HCT116 (cell line): ENCODE measurements at regions not wholly inside any gene's neighbourhood (a gene's known extent, or its start where the extent isn't known, plus 50 kb on each side); places are given as distances from the start of the nearest gene placed in this dataset.

Experiments
- ATAC-seq: fragments of 200-7000 bp; cut with Tn5 transposase; 2 replicates; pipeline ENCODE4 v1.9.1; 2020; ENCODE audit warnings: mild to moderate bottlenecking, moderate library complexity
- BruUV-seq: library from RNA; stranded (reverse); fragments of 400-500 nt; replicated peaks from 2 replicates; lab custom pipeline; 2021; lab: Mats Ljungman, UMichigan
- CTCF ChIA-PET: fragments of 300-600 bp; sonication (Branson Sonifier 250); formaldehyde crosslinking; loops from one replicate; lab custom pipeline; 2021; ENCODE audit warnings: antibody characterized with exemption; lab: Charles Lee
- POLR2A ChIA-PET: fragments of 300-600, 350-600 bp; sonication (Branson Sonifier 250); formaldehyde crosslinking; loops from one replicate; lab custom pipeline; 2021; ENCODE audit warnings: antibody characterized with exemption; lab: Charles Lee
- RAD21 ChIA-PET, 2 experiments: fragments of 300-600 bp; sonication (Branson Sonifier 250); formaldehyde crosslinking; loops; one replicate each; lab custom pipeline; 2023; ENCODE audit warnings: low total read pairs in 2 of 2; ENCODE audit not compliant: uncharacterized antibody in 2 of 2, unreplicated experiment in 2 of 2, low non-redundant PET in 1 of 2; lab: Charles Lee
- DNase-seq: peaks from one replicate; pipeline ENCODE4 v3.0.0-alpha.2; 2010; ENCODE audit warnings: low read depth, low spot score
- H2AFZ ChIP-seq: fragments of 200-600 bp; shearing (Covaris generic), sonication (generic); 2 replicates; pipeline ENCODE4 v1.6.1; 2017; ENCODE audit warnings: low read depth, mixed run types, mixed read lengths, antibody characterized with exemption, low read length; ENCODE audit not compliant: poor library complexity, severe bottlenecking
- H3K27ac ChIP-seq: 2 replicates; pipeline ENCODE4 v1.5.1; 2012; ENCODE audit warnings: low read depth, low read length
- H3K27me3 ChIP-seq: fragments of 200-600 bp; sonication (generic); 2 replicates; pipeline ENCODE4 v1.6.1; 2016; ENCODE audit warnings: mixed run types, low read length, mixed read lengths; ENCODE audit not compliant: insufficient read depth
- H3K36me3 ChIP-seq, 2 experiments: fragments of 200-500 bp in 1 of 2; fragments of 200-600 bp in 1 of 2; sonication (Bioruptor generic) in 1 of 2; sonication (generic) in 1 of 2; 2 replicates each; pipeline versions ENCODE4 v1.5.1 to v1.6.1; 2014 to 2016; ENCODE audit warnings: low read length in 2 of 2, inconsistent platforms in 1 of 2, mixed read lengths in 1 of 2, mixed run types in 1 of 2; ENCODE audit not compliant: insufficient read depth in 2 of 2, control insufficient read depth in 1 of 2
- H3K4me1 ChIP-seq, 2 experiments: fragments of 200-600 bp in 1 of 2; sonication (generic) in 1 of 2; 2 replicates each; pipeline versions ENCODE4 v1.5.1 to v1.6.1; 2012 to 2017; ENCODE audit warnings: low read length in 2 of 2, inconsistent platforms in 1 of 2, mild to moderate bottlenecking in 1 of 2, mixed read lengths in 1 of 2, mixed run types in 1 of 2, moderate library complexity in 1 of 2; ENCODE audit not compliant: insufficient read depth in 2 of 2, control insufficient read depth in 1 of 2
- H3K4me2 ChIP-seq: fragments of 200-600 bp; sonication (generic); 2 replicates; pipeline ENCODE4 v1.6.1; 2017; ENCODE audit warnings: mixed run types, low read length, mixed read lengths
- H3K4me3 ChIP-seq, 2 experiments: fragments of 200-600 bp in 1 of 2; sonication (generic) in 1 of 2; replicated peaks in 1 of 2; 2 replicates each; pipeline ENCODE4 v1.5.1; 2011 to 2016; ENCODE audit warnings: low read length in 2 of 2, control low read depth in 1 of 2, low read depth in 1 of 2, mild to moderate bottlenecking in 1 of 2, mixed read lengths in 1 of 2, mixed run types in 1 of 2
- H3K79me2 ChIP-seq: fragments of 200-600 bp; sonication (generic); 2 replicates; pipeline ENCODE4 v1.6.1; 2017; ENCODE audit warnings: mild to moderate bottlenecking, mixed run types, low read length, moderate library complexity, mixed read lengths; ENCODE audit not compliant: insufficient read depth
- H3K9ac ChIP-seq: fragments of 200-600 bp; sonication (generic); 2 replicates; pipeline ENCODE4 v1.6.1; 2016; ENCODE audit warnings: low read length, mixed read lengths
- H3K9me2 ChIP-seq: fragments of 200-600 bp; sonication (generic), shearing (Covaris generic); 2 replicates; pipeline ENCODE4 v1.6.1; 2017; ENCODE audit warnings: mixed run types, mild to moderate bottlenecking, moderate library complexity; ENCODE audit not compliant: insufficient read depth
- H3K9me3 ChIP-seq, 2 experiments: fragments of 200-500 bp in 1 of 2; fragments of 200-600 bp in 1 of 2; sonication (Bioruptor generic) in 1 of 2; sonication (generic) in 1 of 2; 2 replicates each; pipeline ENCODE4 v1.6.1; 2014 to 2017; ENCODE audit warnings: low read length in 2 of 2, mixed read lengths in 2 of 2, inconsistent platforms in 1 of 2, low read depth in 1 of 2, mild to moderate bottlenecking in 1 of 2, mixed run types in 1 of 2, moderate library complexity in 1 of 2; ENCODE audit not compliant: control insufficient read depth in 1 of 2, insufficient read depth in 1 of 2
- H4K20me1 ChIP-seq: fragments of 200-600 bp; sonication (generic), shearing (Covaris generic); 2 replicates; pipeline ENCODE4 v1.6.1; 2017; ENCODE audit warnings: mixed run types, mild to moderate bottlenecking, moderate library complexity; ENCODE audit not compliant: insufficient read depth
- CBX3 ChIP-seq: IDR thresholded peaks from 2 replicates; pipeline ENCODE4 v1.6.1; 2012; ENCODE audit warnings: low read depth
- EGR1 ChIP-seq: IDR thresholded peaks from 2 replicates; pipeline ENCODE4 v1.6.1; 2012; ENCODE audit warnings: low read depth
- ELF1 ChIP-seq: IDR thresholded peaks from 2 replicates; pipeline ENCODE4 v1.6.1; 2012; ENCODE audit warnings: low read depth, borderline replicate concordance
- EZH2 ChIP-seq: fragments of 200-600 bp; sonication (generic); IDR thresholded peaks from 2 replicates; pipeline ENCODE4 v1.6.1; 2017; ENCODE audit warnings: antibody characterized with exemption, mixed run types
- FOSL1 ChIP-seq: IDR thresholded peaks from 2 replicates; pipeline ENCODE4 v1.6.1; 2012; ENCODE audit warnings: low read depth
- JUND ChIP-seq: IDR thresholded peaks from 2 replicates; pipeline ENCODE4 v1.6.1; 2012
- POLR2A ChIP-seq: IDR thresholded peaks from 2 replicates; pipeline ENCODE4 v1.7.0; 2011; ENCODE audit warnings: borderline replicate concordance; ENCODE audit not compliant: insufficient read depth, insufficient read length; ENCODE audit errors: extremely low read depth
- POLR2AphosphoS5 ChIP-seq: IDR thresholded peaks from 2 replicates; pipeline ENCODE4 v1.6.1; 2011; ENCODE audit warnings: mild to moderate bottlenecking, low read depth, low read length, moderate library complexity
- RAD21 ChIP-seq: IDR thresholded peaks from 2 replicates; pipeline ENCODE4 v1.6.1; 2012; ENCODE audit warnings: low read depth, mild to moderate bottlenecking
- SIN3A ChIP-seq: IDR thresholded peaks from 2 replicates; pipeline ENCODE4 v1.6.1; 2012; ENCODE audit warnings: low read depth
- ZFX ChIP-seq: fragments of 450-650 bp; IDR thresholded peaks from 2 replicates; pipeline ENCODE4 v1.6.1; 2017
- ZNF274 ChIP-seq: fragments of 200-500 bp; sonication (Bioruptor generic); IDR thresholded peaks from 2 replicates; pipeline ENCODE4 v1.6.1; 2014; ENCODE audit warnings: mild to moderate bottlenecking, low read depth, low read length, inconsistent platforms
- intact Hi-C: fragments of 100-400 bp; cut with micrococcal nuclease; formaldehyde crosslinking; loops from 2 replicates; pipeline ENCODE4 v1.10.0; 2022
- TF ChIP-seq, protein P1 (sequence below), 3 experiments: fragments of 200-600 bp in 1 of 3; sonication (generic) in 1 of 3; IDR thresholded peaks in 2 of 3; conservative IDR thresholded peaks in 1 of 3; 2 replicates each; pipeline ENCODE4 v1.5.1; 2012 to 2017; ENCODE audit warnings: low read depth in 2 of 3, low read length in 2 of 3, antibody characterized with exemption in 1 of 3, borderline replicate concordance in 1 of 3, control low read depth in 1 of 3, mild to moderate bottlenecking in 1 of 3, mixed read lengths in 1 of 3, mixed run types in 1 of 3, moderate library complexity in 1 of 3; ENCODE audit not compliant: insufficient read depth in 1 of 3
- TF ChIP-seq, protein P2 (sequence below): IDR thresholded peaks from 2 replicates; pipeline ENCODE4 v1.6.1; 2012
- TF ChIP-seq, protein P3 (sequence below): IDR thresholded peaks from 2 replicates; pipeline ENCODE4 v1.6.1; 2012; ENCODE audit warnings: low read depth

DNA sequence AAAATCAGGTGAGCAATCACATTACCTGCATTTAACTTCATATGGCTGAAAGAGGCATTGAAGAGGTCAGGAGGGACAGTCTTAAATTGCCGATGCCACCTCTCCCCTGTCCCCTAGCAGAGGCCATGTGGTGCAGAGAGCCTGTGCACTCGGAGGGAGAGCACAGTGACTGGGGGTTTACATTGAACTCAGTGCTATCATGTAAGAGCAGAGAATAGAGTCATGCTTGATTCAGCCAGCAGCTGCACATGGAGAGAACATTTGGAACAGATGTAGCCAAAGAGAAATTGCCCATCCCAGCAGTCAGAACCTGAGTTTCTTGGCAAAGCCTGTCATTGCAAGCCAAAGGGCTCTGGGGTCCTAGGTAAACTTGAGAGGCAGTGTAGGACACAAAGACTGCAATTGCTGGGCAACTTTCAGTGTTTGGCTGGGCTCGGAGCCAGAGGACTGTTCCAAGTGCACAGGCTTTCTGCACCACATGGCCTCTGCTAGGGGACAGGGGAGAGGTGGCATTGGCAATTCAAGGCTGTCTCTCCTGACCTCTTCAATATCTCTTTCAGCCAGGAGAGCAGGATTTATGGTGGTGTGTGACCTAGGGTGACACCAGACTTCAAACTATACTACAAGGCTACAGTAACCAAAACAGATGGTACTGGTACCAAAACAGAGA, 267.1 kb downstream of the REEP3 start:
- ATAC-seq (no peak), DNase-seq (no peak)
- RAD21 ChIA-PET = no interaction called here
- POLR2A ChIA-PET = no interaction called here
- H3K4me3 ChIP-seq = no peak overlapping the region
- H3K79me2 ChIP-seq = no peaks in the 10 kb centered on the region
- CTCF ChIA-PET = no interaction called here
- H3K9me2 ChIP-seq = no peaks in the 10 kb centered on the region
- no peaks in the 10 kb centered on the region for H3K9me3 ChIP-seq
- H3K27ac ChIP-seq = no peak overlapping the region
- no peak overlapping the region for H3K9ac ChIP-seq
- no peaks in the 10 kb centered on the region for H4K20me1 ChIP-seq
- intact Hi-C loops = no loop called here
- TF ChIP-seq FOSL1 = no peak
- TF ChIP-seq SIN3A = no peak
- no peak overlapping the region for H3K4me2 ChIP-seq
- no peak overlapping the region for H2AFZ ChIP-seq
- no peaks in the 10 kb centered on the region for H3K4me1 ChIP-seq
- no peaks in the 10 kb centered on the region for H3K27me3 ChIP-seq
- no peaks in the 10 kb centered on the region for H3K36me3 ChIP-seq
- no TSS peak for BruUV-seq

- H3K4me2 ChIP-seq = no peak overlapping the region
- H3K9me2 ChIP-seq = no peaks in the 10 kb centered on the region
- ChIA-PET RAD21 (no interaction called here), POLR2A (no interaction called here), CTCF (no interaction called here)
- H3K4me3 ChIP-seq = no peak overlapping the region
- no peaks in the 10 kb centered on the region for H3K79me2 ChIP-seq
- no peaks in the 10 kb centered on the region for H3K4me1 ChIP-seq
- H3K27me3 ChIP-seq = no peaks in the 10 kb centered on the region
- H2AFZ ChIP-seq = no peak overlapping the region
- no peaks in the 10 kb centered on the region for H3K36me3 ChIP-seq
- H3K27ac ChIP-seq = no peak overlapping the region
- DNase-seq (no peak), ATAC-seq (no peak)
- H3K9ac ChIP-seq = no peak overlapping the region
- intact Hi-C loops = no loop called here
- no peaks in the 10 kb centered on the region for H3K9me3 ChIP-seq
- BruUV-seq = no TSS peak
- H4K20me1 ChIP-seq = no peaks in the 10 kb centered on the region
- TF ChIP-seq ELF1 (no peak), POLR2AphosphoS5 (no peak), EZH2 (no peak), CBX3 (no peak), SIN3A (no peak), EGR1 (no peak), JUND (no peak), ZNF274 (no peak), FOSL1 (no peak), POLR2A (no peak), RAD21 (no peak), ZFX (no peak)
- TF ChIP-seq, protein P1, sequence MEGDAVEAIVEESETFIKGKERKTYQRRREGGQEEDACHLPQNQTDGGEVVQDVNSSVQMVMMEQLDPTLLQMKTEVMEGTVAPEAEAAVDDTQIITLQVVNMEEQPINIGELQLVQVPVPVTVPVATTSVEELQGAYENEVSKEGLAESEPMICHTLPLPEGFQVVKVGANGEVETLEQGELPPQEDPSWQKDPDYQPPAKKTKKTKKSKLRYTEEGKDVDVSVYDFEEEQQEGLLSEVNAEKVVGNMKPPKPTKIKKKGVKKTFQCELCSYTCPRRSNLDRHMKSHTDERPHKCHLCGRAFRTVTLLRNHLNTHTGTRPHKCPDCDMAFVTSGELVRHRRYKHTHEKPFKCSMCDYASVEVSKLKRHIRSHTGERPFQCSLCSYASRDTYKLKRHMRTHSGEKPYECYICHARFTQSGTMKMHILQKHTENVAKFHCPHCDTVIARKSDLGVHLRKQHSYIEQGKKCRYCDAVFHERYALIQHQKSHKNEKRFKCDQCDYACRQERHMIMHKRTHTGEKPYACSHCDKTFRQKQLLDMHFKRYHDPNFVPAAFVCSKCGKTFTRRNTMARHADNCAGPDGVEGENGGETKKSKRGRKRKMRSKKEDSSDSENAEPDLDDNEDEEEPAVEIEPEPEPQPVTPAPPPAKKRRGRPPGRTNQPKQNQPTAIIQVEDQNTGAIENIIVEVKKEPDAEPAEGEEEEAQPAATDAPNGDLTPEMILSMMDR (IDR thresholded peaks at IDR 0.05 in 2 of 3, conservative IDR thresholded peaks at IDR 0.05 in 1 of 3; ENCODE audit: borderline replicate concordance in 1 of 3, insufficient read depth in 1 of 3, low read depth in 2 of 3, low read length in 2 of 3) = no peak
- TF ChIP-seq, protein P2, sequence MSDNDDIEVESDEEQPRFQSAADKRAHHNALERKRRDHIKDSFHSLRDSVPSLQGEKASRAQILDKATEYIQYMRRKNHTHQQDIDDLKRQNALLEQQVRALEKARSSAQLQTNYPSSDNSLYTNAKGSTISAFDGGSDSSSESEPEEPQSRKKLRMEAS = no peak
- TF ChIP-seq, protein P3, sequence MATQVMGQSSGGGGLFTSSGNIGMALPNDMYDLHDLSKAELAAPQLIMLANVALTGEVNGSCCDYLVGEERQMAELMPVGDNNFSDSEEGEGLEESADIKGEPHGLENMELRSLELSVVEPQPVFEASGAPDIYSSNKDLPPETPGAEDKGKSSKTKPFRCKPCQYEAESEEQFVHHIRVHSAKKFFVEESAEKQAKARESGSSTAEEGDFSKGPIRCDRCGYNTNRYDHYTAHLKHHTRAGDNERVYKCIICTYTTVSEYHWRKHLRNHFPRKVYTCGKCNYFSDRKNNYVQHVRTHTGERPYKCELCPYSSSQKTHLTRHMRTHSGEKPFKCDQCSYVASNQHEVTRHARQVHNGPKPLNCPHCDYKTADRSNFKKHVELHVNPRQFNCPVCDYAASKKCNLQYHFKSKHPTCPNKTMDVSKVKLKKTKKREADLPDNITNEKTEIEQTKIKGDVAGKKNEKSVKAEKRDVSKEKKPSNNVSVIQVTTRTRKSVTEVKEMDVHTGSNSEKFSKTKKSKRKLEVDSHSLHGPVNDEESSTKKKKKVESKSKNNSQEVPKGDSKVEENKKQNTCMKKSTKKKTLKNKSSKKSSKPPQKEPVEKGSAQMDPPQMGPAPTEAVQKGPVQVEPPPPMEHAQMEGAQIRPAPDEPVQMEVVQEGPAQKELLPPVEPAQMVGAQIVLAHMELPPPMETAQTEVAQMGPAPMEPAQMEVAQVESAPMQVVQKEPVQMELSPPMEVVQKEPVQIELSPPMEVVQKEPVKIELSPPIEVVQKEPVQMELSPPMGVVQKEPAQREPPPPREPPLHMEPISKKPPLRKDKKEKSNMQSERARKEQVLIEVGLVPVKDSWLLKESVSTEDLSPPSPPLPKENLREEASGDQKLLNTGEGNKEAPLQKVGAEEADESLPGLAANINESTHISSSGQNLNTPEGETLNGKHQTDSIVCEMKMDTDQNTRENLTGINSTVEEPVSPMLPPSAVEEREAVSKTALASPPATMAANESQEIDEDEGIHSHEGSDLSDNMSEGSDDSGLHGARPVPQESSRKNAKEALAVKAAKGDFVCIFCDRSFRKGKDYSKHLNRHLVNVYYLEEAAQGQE = no peak
These were observed 274.1 kb downstream of the REEP3 start for GRCh38 chr10:63795094-63795860.
